SK-N-SH treated with all-trans-retinoic acid at 6 μM for 48 hours (cell line): ENCODE measurements at regions not wholly inside any gene's neighbourhood (a gene's known extent, or its start where the extent isn't known, plus 50 kb on each side); places are given as distances from the start of the nearest gene placed in this dataset.

Experiments used
- ATAC-seq: fragments of 200-7000 bp; cut with Tn5 transposase; 3 replicates; pipeline ENCODE4 v1.9.1; 2020; ENCODE audit warnings: mild to moderate bottlenecking, moderate library complexity
- ARNTL ChIP-seq: fragments of 450-650 bp; formaldehyde crosslinking; IDR thresholded peaks from 2 replicates; pipeline ENCODE4 v1.5.0; 2020; ENCODE audit warnings: low read depth, mild to moderate bottlenecking, moderate library complexity, borderline replicate concordance
- BACH2 ChIP-seq: fragments of 250-450 bp; sonication (Bioruptor Pico); IDR thresholded peaks from 2 replicates; pipeline ENCODE4 v1.9.0; 2021; ENCODE audit warnings: mild to moderate bottlenecking, borderline replicate concordance
- CSDC2 ChIP-seq: fragments of 250-450 bp; sonication (Bioruptor Pico); IDR thresholded peaks from 2 replicates; pipeline ENCODE4 v1.5.0; 2020; ENCODE audit warnings: mild to moderate bottlenecking, moderate library complexity
- ESRRG ChIP-seq: fragments of 250-450 bp; sonication (Bioruptor Pico); IDR thresholded peaks from 2 replicates; pipeline ENCODE4 v1.6.1; 2021; ENCODE audit warnings: mild to moderate bottlenecking
- ISL1 ChIP-seq: fragments of 250-450 bp; sonication (Bioruptor Pico); IDR thresholded peaks from 2 replicates; pipeline ENCODE4 v2.1.2; 2022; ENCODE audit warnings: mild to moderate bottlenecking, moderate library complexity
- OSR1 ChIP-seq: fragments of 250-450 bp; sonication (Bioruptor Pico); IDR thresholded peaks from 2 replicates; pipeline ENCODE4 v1.8.0; 2022; ENCODE audit warnings: moderate library complexity, mild to moderate bottlenecking, inconsistent platforms
- PPARA ChIP-seq: fragments of 250-450 bp; sonication (Bioruptor Pico); IDR thresholded peaks from 2 replicates; pipeline ENCODE4 v1.5.0; 2020; ENCODE audit warnings: mild to moderate bottlenecking, borderline replicate concordance
- RARB ChIP-seq: fragments of 250-450 bp; sonication (Bioruptor Pico); IDR thresholded peaks from 2 replicates; pipeline ENCODE4 v1.8.0; 2021; ENCODE audit warnings: mild to moderate bottlenecking, moderate library complexity
- SNAI2 ChIP-seq: fragments of 250-450 bp; sonication (Bioruptor Pico); IDR thresholded peaks from 2 replicates; pipeline ENCODE4 v1.5.0; 2020; ENCODE audit warnings: mild to moderate bottlenecking, moderate library complexity
- TCF4 ChIP-seq: fragments of 250-450 bp; sonication (Bioruptor Pico); IDR thresholded peaks from 2 replicates; pipeline ENCODE4 v1.8.0; 2021; ENCODE audit warnings: mild to moderate bottlenecking, moderate library complexity, borderline replicate concordance
- TOX ChIP-seq: fragments of 250-450 bp; sonication (Bioruptor Pico); IDR thresholded peaks from 2 replicates; pipeline ENCODE4 v1.8.0; 2021; ENCODE audit warnings: mild to moderate bottlenecking, moderate library complexity, borderline replicate concordance
- ZC3H10 ChIP-seq: fragments of 250-450 bp; sonication (Bioruptor Pico); IDR thresholded peaks from 2 replicates; pipeline ENCODE4 v1.5.1; 2021; ENCODE audit warnings: mild to moderate bottlenecking, moderate library complexity
- ZFP3 ChIP-seq: fragments of 250-450 bp; sonication (Bioruptor Pico); IDR thresholded peaks from 2 replicates; pipeline ENCODE4 v1.5.0; 2020; ENCODE audit warnings: mild to moderate bottlenecking, moderate library complexity
- ZFP30 ChIP-seq: fragments of 450-650 bp; formaldehyde crosslinking; IDR thresholded peaks from 2 replicates; pipeline ENCODE4 v1.5.0; 2022; ENCODE audit warnings: mild to moderate bottlenecking, moderate library complexity
- ZNF565 ChIP-seq: fragments of 450-650 bp; formaldehyde crosslinking; conservative IDR thresholded peaks from 2 replicates; pipeline ENCODE4 v1.5.0; 2020; ENCODE audit warnings: low read depth, mild to moderate bottlenecking, moderate library complexity
- ZNF70 ChIP-seq: fragments of 450-650 bp; formaldehyde crosslinking; IDR thresholded peaks from 2 replicates; pipeline ENCODE4 v1.5.0; 2020; ENCODE audit warnings: mild to moderate bottlenecking, moderate library complexity
- ZNF8 ChIP-seq: fragments of 450-650 bp; formaldehyde crosslinking; IDR thresholded peaks from 2 replicates; pipeline ENCODE4 v1.5.0; 2020; ENCODE audit warnings: mild to moderate bottlenecking, moderate library complexity
- TF ChIP-seq, protein P1 (sequence below): fragments of 250-450 bp; sonication (Bioruptor Pico); IDR thresholded peaks from 2 replicates; pipeline ENCODE4 v1.5.1; 2021; ENCODE audit warnings: mild to moderate bottlenecking, moderate library complexity
- TF ChIP-seq, protein P2 (sequence below): fragments of 250-450 bp; sonication (Bioruptor Pico); IDR thresholded peaks from 2 replicates; pipeline ENCODE4 v1.8.0; 2020; ENCODE audit warnings: mild to moderate bottlenecking, moderate library complexity, borderline replicate concordance
- TF ChIP-seq, protein P3 (sequence below): fragments of 250-450 bp; sonication (Bioruptor Pico); IDR thresholded peaks from 2 replicates; pipeline ENCODE4 v1.5.1; 2020; ENCODE audit warnings: low read depth, mild to moderate bottlenecking, moderate library complexity
- TF ChIP-seq, protein P4 (sequence below): fragments of 250-450 bp; sonication (Bioruptor Pico); IDR thresholded peaks from 2 replicates; pipeline ENCODE4 v1.8.0; 2021; ENCODE audit warnings: low read depth, mild to moderate bottlenecking, moderate library complexity, borderline replicate concordance

DNA sequence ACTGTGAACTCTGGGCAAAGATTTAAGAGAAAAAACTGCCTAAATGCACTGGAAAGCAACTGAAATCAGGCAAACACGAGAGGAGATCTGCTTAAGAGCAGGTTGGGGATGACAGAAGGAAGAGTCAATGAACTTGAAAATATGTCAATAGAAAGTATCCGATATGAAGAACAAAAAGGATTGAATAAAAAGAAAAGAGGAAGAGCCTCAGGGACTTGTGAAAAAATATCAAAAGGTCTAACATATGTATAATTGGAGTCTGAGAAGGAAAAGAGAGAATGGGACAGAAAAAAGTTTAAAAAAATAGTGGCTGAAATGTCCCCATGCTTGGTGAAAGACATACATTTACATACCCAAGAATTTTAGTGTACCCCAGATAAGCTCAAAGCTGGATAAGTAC, 195.5 kb downstream of the COPRS start:
- TF ChIP-seq ZNF70 (CRISPR knock-in tag) (no peak), TCF4 (CRISPR knock-in tag) (no peak), ZNF565 (no peak), ZFP30 (CRISPR knock-in tag) (no peak)
- TF ChIP-seq, protein P1, sequence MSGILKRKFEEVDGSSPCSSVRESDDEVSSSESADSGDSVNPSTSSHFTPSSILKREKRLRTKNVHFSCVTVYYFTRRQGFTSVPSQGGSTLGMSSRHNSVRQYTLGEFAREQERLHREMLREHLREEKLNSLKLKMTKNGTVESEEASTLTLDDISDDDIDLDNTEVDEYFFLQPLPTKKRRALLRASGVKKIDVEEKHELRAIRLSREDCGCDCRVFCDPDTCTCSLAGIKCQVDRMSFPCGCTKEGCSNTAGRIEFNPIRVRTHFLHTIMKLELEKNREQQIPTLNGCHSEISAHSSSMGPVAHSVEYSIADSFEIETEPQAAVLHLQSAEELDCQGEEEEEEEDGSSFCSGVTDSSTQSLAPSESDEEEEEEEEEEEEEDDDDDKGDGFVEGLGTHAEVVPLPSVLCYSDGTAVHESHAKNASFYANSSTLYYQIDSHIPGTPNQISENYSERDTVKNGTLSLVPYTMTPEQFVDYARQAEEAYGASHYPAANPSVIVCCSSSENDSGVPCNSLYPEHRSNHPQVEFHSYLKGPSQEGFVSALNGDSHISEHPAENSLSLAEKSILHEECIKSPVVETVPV (CRISPR knock-in tag) = no peak
- no peak for ATAC-seq

DNA sequence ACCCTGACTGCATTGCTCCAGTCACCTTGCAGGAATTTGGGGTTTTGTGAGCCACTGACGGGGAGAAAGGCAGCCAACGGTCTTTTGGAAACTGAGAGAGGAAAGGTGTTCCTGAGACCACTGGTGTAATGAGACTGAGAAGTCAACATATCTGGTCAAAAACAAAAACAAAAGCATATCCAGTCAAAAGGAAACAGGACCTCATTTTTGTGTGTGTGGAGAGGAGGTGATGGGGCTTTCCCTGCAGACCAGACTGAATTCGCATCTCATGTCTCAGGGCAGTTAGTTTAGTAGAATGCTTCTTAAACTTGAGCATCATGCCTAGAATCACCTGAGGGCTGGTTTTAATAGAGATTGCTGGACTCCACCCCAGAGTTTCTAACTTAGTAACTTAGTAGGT, 198.4 kb downstream of the COPRS start:
- no peak for ATAC-seq
- TF ChIP-seq, protein P2, sequence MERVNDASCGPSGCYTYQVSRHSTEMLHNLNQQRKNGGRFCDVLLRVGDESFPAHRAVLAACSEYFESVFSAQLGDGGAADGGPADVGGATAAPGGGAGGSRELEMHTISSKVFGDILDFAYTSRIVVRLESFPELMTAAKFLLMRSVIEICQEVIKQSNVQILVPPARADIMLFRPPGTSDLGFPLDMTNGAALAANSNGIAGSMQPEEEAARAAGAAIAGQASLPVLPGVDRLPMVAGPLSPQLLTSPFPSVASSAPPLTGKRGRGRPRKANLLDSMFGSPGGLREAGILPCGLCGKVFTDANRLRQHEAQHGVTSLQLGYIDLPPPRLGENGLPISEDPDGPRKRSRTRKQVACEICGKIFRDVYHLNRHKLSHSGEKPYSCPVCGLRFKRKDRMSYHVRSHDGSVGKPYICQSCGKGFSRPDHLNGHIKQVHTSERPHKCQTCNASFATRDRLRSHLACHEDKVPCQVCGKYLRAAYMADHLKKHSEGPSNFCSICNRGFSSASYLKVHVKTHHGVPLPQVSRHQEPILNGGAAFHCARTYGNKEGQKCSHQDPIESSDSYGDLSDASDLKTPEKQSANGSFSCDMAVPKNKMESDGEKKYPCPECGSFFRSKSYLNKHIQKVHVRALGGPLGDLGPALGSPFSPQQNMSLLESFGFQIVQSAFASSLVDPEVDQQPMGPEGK (CRISPR knock-in tag) = no peak

DNA sequence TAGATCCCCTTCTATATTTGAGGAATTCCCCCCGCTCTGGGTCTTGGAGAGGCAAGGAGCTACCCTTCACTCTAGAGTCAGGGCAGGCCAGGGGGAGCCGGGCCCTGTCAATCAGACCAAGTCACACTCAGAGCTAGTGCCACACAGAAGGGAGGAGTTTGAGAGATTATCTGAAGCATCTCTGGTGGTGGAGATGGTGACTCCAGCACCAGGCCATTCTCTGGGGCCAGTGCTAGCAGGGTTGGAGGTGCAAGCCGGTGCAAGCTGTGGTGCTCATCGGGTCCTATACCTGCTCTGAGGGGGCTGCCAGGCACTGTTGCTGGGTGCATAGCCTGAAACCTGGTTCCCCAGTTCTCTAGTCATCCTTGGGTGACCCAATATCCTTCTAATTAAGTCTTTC, 201.2 kb downstream of the COPRS start:
- no peak for ATAC-seq
- TF ChIP-seq OSR1 (CRISPR knock-in tag) (no peak), ZNF70 (CRISPR knock-in tag) (no peak), TOX (CRISPR knock-in tag) (no peak), TCF4 (CRISPR knock-in tag) (no peak), RARB (CRISPR knock-in tag) (no peak), PPARA (CRISPR knock-in tag) (no peak), ESRRG (no peak), BACH2 (no peak), CSDC2 (no peak), ZFP3 (no peak), ARNTL (CRISPR knock-in tag) (no peak), SNAI2 (no peak), ZFP30 (CRISPR knock-in tag) (no peak), ISL1 (no peak), ZNF565 (no peak), ZNF8 (CRISPR knock-in tag) (no peak)
- TF ChIP-seq, protein P2 (CRISPR knock-in tag) = no peak
- TF ChIP-seq, protein P1 (CRISPR knock-in tag) = no peak
- TF ChIP-seq, protein P3, sequence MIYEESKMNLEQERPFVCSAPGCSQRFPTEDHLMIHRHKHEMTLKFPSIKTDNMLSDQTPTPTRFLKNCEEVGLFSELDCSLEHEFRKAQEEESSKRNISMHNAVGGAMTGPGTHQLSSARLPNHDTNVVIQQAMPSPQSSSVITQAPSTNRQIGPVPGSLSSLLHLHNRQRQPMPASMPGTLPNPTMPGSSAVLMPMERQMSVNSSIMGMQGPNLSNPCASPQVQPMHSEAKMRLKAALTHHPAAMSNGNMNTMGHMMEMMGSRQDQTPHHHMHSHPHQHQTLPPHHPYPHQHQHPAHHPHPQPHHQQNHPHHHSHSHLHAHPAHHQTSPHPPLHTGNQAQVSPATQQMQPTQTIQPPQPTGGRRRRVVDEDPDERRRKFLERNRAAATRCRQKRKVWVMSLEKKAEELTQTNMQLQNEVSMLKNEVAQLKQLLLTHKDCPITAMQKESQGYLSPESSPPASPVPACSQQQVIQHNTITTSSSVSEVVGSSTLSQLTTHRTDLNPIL = no peak
- TF ChIP-seq, protein P4, sequence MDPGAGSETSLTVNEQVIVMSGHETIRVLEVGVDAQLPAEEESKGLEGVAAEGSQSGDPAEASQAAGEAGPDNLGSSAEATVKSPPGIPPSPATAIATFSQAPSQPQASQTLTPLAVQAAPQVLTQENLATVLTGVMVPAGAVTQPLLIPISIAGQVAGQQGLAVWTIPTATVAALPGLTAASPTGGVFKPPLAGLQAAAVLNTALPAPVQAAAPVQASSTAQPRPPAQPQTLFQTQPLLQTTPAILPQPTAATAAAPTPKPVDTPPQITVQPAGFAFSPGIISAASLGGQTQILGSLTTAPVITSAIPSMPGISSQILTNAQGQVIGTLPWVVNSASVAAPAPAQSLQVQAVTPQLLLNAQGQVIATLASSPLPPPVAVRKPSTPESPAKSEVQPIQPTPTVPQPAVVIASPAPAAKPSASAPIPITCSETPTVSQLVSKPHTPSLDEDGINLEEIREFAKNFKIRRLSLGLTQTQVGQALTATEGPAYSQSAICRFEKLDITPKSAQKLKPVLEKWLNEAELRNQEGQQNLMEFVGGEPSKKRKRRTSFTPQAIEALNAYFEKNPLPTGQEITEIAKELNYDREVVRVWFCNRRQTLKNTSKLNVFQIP (CRISPR knock-in tag) = no peak

DNA sequence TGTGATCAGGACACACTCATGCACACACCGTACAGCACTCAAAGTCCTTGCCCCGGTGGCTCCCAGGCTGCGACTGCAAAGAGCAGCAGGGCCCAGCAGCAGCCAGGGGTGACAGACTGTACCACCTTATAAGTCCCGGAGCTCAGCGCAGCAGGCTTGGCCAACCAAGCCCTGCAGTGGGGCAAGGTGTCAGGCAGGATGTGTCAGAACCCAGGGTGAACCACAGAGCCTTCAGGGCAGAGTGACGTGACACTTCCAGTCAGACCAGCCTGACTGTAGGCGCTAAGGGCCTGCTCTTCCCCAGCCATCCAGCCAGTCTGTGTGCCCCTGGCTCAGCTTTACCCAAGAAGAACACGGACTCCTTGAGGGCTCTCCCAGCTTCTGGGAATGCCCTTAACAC, 204.1 kb downstream of the COPRS start:
- ATAC-seq = no peak; the same call in 2 of the 3 replicates
- TF ChIP-seq TOX (CRISPR knock-in tag) (no peak), CSDC2 (no peak), OSR1 (CRISPR knock-in tag) (no peak), ESRRG (no peak), RARB (CRISPR knock-in tag) (no peak), ZNF70 (CRISPR knock-in tag) (no peak), ZC3H10 (no peak), ISL1 (no peak), PPARA (CRISPR knock-in tag) (no peak)
- TF ChIP-seq, protein P4 (CRISPR knock-in tag) = no peak
- TF ChIP-seq, protein P1 (CRISPR knock-in tag) = no peak
- TF ChIP-seq, protein P2 (CRISPR knock-in tag) = no peak
